Ramos (cell line): ENCODE measurements at regions not wholly inside any gene's neighbourhood (a gene's known extent, or its start where the extent isn't known, plus 50 kb on each side); places are given as distances from the start of the nearest gene placed in this dataset.

Experiments
- in situ Hi-C: fragments of 300-500 bp; cut with MboI; formaldehyde crosslinking; loops from one replicate; pipeline ENCODE4 v1.14.3; 2022; ENCODE audit warnings: low sequenced_read_pairs; ENCODE audit not compliant: unreplicated experiment

GRCh38 chr10:36170142-36170719 lies 528.1 kb upstream of the FZD8 start:
- in situ Hi-C loops = no loop called here

DNA sequence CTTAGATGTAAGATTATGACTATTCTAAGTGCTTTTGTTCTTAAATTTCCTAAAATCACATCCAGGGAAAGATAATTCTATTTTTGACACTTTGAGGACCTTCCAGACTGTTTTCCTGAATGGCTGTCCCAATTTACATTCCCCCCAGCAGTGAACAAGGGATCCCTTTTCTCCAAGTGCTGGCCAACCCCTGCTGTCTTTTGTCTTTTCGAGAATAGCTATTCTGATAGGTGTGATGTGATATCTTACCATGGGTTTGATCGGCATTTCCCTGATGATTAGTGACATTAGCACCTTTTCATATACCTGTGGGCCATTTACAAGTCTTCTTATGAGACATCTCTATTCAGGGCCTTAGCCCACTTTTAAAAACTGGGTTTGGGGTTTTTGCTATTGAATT lies 526.7 kb upstream of the FZD8 start:
- in situ Hi-C loops = no loop called here

GRCh38 chr10:36164556-36165504 lies 522.7 kb upstream of the FZD8 start:
- in situ Hi-C loops = no loop called here

GRCh38 chr10:36163827-36164226 lies 521.7 kb upstream of the FZD8 start:
- in situ Hi-C loops = no loop called here

DNA sequence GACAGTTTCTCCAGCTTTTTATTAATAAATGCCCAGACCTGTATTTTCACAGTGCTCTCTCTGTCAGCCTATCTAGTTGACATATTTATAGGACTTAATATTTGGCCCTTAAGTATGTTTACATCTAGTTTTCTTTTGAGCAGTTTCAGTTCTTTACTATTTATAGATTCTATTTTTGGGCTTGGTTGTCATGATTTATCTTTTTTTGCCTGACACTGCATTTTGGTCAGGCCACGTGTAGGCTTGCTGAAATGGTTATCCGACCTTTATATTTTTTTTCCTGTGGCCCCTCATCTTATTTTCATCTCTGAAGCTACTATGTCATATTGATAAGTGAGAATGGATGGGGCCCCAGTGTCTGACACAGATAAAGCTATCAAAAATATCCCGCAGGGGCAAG lies 515.4 kb upstream of the FZD8 start:
- in situ Hi-C loops = no loop called here

GRCh38 chr10:36148207-36148606 lies 506.1 kb upstream of the FZD8 start:
- in situ Hi-C loops = no loop called here

DNA sequence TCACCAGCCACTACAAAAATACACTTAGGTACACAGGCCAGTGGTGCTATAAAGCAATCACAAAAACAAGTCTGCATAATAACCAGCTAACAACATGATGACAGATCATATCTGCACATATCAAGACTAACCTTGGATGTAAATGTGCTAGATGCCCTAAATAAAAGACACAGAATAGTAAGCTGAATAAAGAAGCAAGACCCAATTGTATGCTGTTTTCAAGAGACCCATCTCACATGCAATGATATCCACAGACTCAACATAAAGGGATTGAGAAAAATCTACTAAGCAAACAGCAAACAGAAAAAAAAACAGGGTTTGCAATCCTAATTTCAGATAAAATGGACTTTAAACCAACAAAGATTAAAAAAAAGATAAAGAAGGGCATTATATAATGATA lies 505.4 kb upstream of the FZD8 start:
- in situ Hi-C loops = no loop called here

DNA sequence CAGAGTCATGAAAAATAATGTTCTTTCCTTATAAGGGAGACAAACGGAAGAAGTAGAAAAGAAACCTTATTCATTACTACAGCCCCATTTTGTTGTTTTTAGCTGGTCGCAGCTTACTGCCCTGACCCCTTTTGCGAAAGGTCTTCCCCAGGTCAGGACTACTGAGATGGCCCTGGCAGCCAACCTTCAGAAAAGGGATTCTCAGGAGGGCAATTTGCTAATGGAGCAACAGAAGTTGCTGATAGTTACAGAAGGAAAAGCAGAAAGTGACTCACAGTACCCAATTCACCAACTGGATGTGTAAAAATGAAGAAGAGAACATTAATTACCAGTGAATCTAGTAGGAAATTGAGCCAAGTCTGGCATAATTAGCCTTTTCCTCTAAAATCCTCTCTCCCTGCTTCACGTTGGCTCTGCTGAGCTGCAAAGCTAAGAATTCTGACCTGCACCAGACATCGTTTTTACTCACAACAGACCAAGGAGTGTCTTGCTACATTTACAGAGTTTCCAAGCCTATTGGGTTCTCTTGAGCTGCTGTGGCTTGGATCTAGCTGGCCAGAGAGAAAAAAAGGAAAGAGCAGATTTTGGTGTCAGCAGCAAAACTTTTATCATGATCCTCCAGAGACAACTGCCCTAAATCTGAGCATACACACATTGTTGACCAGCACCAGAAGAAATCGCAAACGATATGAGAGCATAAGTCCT lies 499.9 kb upstream of the FZD8 start:
- in situ Hi-C loops = no loop called here

DNA sequence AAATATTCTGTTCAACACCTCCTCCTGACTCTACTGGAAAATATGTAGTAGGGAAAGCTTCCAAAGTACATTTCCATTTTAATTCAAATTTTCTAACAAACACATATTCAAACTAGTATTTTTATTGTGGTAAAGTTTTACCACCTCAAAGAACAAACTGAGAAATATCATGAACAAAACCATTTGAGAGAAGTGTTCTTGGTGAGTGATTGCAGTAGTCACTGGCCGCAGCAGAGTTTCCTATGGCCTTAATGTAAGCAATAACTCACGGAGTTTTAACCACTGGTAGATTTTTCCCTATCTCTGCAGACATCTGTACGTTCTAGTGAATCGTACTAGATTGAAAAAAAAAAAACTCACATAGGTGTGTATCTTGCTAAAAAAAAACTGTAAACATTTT lies 487.0 kb upstream of the FZD8 start:
- in situ Hi-C loops = no loop called here

DNA sequence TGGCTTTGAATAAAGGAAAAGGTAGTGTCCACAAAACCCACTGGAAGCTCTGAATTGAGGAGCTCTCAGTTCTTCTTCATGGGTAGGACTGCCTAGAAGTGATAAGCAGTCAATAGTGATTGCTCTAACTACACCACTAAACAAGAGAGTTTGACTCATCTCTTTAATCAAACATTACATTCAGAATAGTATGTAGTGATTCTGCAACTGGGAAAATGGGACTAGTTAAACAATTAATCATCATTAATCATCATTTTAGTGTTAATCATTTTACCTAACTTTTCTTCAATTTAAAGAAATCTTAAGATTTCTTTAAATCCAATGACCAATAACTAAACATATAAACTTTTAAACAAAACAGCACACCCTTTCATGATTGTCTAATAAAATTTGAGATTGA lies 484.0 kb upstream of the FZD8 start:
- in situ Hi-C loops = no loop called here

- in situ Hi-C loops = no loop called here
These were observed 477.4 kb upstream of the FZD8 start for GRCh38 chr10:36119455-36119854.

DNA sequence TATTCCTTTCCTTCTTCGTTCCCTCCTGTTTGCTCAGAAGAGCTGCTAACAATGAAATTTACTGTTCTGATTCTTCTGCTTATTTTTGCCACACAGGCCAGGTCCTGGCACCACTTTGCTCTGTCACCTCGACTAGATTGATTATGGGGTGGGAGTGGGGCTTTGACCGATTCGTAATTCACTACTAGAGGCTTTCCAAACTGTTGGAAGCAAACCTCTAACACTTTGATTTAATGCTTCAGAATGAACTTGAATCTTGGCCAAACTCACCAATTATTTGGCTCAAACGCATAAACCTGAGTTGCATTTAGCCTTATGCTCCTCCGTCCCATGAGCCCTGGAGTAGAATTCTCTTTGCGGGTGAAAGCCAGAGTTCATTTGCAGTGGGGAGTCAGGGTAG lies 476.2 kb upstream of the FZD8 start:
- in situ Hi-C loops = no loop called here

DNA sequence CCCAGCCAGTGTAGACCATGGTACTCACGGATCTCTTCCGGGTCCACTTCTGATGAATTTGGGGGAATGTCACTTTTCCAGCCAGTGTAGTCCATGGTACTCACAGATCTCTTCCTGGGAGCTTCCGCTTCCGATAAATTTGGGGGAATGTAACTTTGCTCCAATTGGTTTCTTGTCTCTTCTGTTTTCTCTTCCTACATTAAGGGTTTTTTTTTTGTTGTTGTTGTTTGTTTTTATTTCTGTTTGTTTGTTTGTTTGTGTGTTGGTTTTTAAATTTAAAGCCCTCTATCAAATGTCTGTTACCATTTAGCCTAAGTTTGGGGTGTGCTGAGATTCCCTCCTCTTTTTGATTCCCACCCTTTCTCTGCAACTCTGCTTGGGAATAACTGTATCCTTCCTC lies 475.8 kb upstream of the FZD8 start:
- in situ Hi-C loops = no loop called here

DNA sequence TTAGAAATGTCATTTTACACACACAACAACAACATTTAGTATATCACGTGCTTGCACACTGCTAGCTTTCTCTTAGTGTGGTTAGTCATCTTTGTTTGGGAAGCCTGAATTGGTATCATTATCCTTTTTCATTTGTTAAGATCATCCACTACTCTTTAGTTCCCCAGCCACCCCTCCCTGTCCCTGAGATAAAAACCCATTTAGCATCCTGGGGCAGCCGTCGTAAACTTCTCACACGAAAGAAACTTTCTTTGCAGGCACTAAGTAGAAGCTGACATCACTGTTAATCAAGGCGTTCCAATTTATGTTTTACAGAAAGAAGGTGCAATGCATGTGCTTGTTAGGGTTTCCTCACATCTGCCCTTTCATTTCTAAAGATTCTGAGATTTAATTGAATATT lies 475.1 kb upstream of the FZD8 start:
- in situ Hi-C loops = no loop called here

- in situ Hi-C loops = no loop called here
These were observed 474.6 kb upstream of the FZD8 start for GRCh38 chr10:36116731-36117130.

GRCh38 chr10:36116040-36116439 lies 473.9 kb upstream of the FZD8 start:
- in situ Hi-C loops = no loop called here

GRCh38 chr10:36115364-36115763 lies 473.3 kb upstream of the FZD8 start:
- in situ Hi-C loops = no loop called here

- in situ Hi-C loops = no loop called here
These were observed 472.8 kb upstream of the FZD8 start for GRCh38 chr10:36114913-36115312.

DNA sequence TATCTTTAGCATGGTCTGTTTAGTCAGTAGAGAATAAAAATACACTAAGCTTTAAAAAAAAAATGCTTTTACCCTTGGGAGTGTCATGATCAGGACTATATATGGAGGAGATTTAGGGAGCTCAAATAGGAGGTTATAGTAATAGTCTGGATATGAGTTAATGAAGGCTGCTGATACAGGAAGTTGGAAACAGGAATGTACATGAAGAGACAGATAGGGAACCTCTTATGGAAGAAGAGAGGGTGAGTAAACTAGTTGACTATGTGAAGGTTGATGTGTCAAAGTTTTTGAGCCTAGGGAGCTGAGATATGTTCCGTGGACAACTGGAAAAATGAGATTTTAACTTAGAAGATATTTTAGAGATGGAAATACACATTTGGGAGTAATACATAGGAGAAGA lies 472.0 kb upstream of the FZD8 start:
- in situ Hi-C loops = no loop called here

- in situ Hi-C loops = no loop called here
These were observed 469.6 kb upstream of the FZD8 start for GRCh38 chr10:36111676-36112075.

GRCh38 chr10:36110097-36110496 lies 468.0 kb upstream of the FZD8 start:
- in situ Hi-C loops = no loop called here
